Keratinocyte (primary cell): ENCODE measurements at regions not wholly inside any gene's neighbourhood (a gene's known extent, or its start where the extent isn't known, plus 50 kb on each side); places are given as distances from the start of the nearest gene placed in this dataset.

ENCODE experiments used
- EZH2 ChIP-seq: IDR thresholded peaks from one replicate; pipeline ENCODE4 v1.6.1; 2012; ENCODE audit warnings: inconsistent platforms, mild to moderate bottlenecking, low read length, moderate library complexity
- TF ChIP-seq, protein P1 (sequence below), 3 experiments: IDR thresholded peaks in 1 of 3; conservative IDR thresholded peaks in 1 of 3; optimal IDR thresholded peaks in 1 of 3; 2 replicates in 2 of 3; 3 replicates in 1 of 3; pipeline versions ENCODE3 to v1.5.1; 2011; ENCODE audit warnings: low read length in 3 of 3, mild to moderate bottlenecking in 3 of 3, moderate library complexity in 2 of 3, control low read depth in 1 of 3, inconsistent platforms in 1 of 3; ENCODE audit not compliant: insufficient read depth in 2 of 3; ENCODE audit errors: extremely low read depth in 1 of 3

DNA sequence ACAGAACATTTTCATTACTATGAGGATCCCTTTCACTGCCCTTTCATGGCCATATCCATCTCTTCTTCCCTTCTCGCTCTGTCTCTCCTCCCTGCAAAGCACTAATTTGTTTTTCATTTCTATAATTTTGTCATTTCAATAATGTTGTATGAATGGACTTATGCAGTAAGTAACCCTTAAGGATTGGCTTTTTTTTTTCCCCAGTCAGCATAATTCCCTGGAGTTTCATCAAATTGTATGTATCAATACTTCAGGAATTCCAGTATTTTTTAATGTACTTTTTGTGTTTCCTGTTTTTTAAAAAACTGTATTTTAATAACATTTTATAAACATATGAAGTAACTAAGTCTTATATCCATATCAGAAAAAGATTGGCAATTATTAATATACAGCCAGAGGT is 1016.0 kb upstream of the SEMA6D start:
- no peak for TF ChIP-seq EZH2
- TF ChIP-seq, protein P1, sequence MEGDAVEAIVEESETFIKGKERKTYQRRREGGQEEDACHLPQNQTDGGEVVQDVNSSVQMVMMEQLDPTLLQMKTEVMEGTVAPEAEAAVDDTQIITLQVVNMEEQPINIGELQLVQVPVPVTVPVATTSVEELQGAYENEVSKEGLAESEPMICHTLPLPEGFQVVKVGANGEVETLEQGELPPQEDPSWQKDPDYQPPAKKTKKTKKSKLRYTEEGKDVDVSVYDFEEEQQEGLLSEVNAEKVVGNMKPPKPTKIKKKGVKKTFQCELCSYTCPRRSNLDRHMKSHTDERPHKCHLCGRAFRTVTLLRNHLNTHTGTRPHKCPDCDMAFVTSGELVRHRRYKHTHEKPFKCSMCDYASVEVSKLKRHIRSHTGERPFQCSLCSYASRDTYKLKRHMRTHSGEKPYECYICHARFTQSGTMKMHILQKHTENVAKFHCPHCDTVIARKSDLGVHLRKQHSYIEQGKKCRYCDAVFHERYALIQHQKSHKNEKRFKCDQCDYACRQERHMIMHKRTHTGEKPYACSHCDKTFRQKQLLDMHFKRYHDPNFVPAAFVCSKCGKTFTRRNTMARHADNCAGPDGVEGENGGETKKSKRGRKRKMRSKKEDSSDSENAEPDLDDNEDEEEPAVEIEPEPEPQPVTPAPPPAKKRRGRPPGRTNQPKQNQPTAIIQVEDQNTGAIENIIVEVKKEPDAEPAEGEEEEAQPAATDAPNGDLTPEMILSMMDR (optimal IDR thresholded peaks at IDR 0.05 in 1 of 3, IDR thresholded peaks at IDR 0.05 in 1 of 3, conservative IDR thresholded peaks at IDR 0.05 in 1 of 3; ENCODE audit: extremely low read depth in 1 of 3, insufficient read depth in 2 of 3, low read length in 3 of 3), result no peak
